C4-2B (cell line): ENCODE measurements at regions not wholly inside any gene's neighbourhood (a gene's known extent, or its start where the extent isn't known, plus 50 kb on each side); places are given as distances from the start of the nearest gene placed in this dataset.

Source experiments
- ZFX ChIP-seq: fragments of 450-650 bp; IDR thresholded peaks from 2 replicates; pipeline ENCODE4 v1.6.1; 2017
- TF ChIP-seq, protein P1 (sequence below): fragments of 450-650 bp; conservative IDR thresholded peaks from 2 replicates; pipeline ENCODE4 v1.5.1; 2017; ENCODE audit warnings: mild to moderate bottlenecking

DNA sequence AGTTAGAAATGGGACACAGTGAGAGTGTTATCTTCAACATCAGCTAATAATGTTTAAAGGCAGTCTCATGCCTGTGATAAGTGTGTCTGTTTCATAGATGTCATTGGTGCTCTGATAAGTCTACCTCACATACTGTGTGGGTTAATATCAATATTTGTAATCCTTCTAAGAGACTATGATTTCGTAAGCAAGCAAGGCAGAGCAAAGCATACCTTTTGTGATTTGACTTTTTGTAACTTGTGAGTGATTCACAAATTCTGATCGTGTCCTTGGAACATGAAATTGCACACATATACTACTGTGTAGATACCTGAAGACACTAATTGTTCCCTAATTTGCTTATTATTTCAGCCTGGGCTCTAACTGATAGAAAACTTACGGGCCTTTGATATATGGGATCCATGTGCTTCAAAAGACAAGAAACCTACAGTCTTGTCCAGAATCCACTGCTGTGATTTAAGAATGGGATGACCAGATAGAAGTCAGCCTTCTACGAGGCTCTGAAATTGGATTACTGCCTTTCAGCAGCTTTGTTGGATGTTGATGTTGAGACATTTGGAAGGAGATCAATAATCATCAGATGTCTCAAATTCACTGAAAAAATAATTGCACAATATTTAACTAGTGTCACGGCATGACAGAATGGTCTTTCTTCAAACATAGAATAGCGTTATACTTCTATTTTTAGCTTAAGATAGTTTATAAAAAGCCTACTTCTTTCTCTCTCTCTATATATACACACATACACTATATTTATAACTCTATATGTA, 63.2 kb upstream of the KLF6 start:
- TF ChIP-seq, protein P1, sequence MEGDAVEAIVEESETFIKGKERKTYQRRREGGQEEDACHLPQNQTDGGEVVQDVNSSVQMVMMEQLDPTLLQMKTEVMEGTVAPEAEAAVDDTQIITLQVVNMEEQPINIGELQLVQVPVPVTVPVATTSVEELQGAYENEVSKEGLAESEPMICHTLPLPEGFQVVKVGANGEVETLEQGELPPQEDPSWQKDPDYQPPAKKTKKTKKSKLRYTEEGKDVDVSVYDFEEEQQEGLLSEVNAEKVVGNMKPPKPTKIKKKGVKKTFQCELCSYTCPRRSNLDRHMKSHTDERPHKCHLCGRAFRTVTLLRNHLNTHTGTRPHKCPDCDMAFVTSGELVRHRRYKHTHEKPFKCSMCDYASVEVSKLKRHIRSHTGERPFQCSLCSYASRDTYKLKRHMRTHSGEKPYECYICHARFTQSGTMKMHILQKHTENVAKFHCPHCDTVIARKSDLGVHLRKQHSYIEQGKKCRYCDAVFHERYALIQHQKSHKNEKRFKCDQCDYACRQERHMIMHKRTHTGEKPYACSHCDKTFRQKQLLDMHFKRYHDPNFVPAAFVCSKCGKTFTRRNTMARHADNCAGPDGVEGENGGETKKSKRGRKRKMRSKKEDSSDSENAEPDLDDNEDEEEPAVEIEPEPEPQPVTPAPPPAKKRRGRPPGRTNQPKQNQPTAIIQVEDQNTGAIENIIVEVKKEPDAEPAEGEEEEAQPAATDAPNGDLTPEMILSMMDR = no peak
- TF ChIP-seq ZFX = no peak
